ENCODE measurements at regions not wholly inside any gene's neighbourhood (a gene's known extent, or its start where the extent isn't known, plus 50 kb on each side); places are given as distances from the start of the nearest gene placed in this dataset.
"Not testable (repeated sequence)": the region's sequence is repeated elsewhere in the genome, so short reads cannot be mapped to it uniquely, and the experiment has no call there.

DNA sequence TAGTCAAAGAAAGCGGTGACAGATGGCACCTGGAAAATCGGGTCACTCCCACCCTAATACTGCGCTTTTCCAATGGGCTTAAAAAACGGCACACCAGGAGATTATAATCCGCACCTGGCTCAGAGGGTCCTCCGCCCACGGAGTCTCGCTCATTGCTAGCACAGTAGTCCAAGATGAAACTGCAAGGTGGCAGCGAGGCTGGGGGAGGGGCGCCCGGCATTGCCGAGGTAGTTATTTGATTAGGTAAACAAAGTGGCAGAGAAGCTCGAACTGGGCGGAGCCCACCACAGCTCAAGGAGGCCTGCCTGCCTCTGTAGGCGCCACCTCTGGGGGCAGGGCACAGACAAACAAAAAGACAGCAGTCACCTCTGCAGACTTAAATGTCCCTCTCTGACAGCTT is 521.1 kb downstream of the ETNK1 start:
- TF ChIP-seq, protein P1, sequence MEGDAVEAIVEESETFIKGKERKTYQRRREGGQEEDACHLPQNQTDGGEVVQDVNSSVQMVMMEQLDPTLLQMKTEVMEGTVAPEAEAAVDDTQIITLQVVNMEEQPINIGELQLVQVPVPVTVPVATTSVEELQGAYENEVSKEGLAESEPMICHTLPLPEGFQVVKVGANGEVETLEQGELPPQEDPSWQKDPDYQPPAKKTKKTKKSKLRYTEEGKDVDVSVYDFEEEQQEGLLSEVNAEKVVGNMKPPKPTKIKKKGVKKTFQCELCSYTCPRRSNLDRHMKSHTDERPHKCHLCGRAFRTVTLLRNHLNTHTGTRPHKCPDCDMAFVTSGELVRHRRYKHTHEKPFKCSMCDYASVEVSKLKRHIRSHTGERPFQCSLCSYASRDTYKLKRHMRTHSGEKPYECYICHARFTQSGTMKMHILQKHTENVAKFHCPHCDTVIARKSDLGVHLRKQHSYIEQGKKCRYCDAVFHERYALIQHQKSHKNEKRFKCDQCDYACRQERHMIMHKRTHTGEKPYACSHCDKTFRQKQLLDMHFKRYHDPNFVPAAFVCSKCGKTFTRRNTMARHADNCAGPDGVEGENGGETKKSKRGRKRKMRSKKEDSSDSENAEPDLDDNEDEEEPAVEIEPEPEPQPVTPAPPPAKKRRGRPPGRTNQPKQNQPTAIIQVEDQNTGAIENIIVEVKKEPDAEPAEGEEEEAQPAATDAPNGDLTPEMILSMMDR (IDR thresholded peaks at IDR 0.05), result not testable (repeated sequence)
- TF ChIP-seq POLR2A (IDR thresholded peaks at IDR 0.05), result not testable (repeated sequence)

Measured in testis (tissue), 2 donors.